NCI-H146 treated with DMSO at 0.1 percent for 48 hours (cell line): ENCODE measurements at regions not wholly inside any gene's neighbourhood (a gene's known extent, or its start where the extent isn't known, plus 50 kb on each side); places are given as distances from the start of the nearest gene placed in this dataset.

Source experiments
- DNase-seq: peaks from one replicate; lab custom pipeline; 2025; ENCODE audit not compliant: unreplicated experiment; lab: John Stamatoyannopoulos, UW

DNA sequence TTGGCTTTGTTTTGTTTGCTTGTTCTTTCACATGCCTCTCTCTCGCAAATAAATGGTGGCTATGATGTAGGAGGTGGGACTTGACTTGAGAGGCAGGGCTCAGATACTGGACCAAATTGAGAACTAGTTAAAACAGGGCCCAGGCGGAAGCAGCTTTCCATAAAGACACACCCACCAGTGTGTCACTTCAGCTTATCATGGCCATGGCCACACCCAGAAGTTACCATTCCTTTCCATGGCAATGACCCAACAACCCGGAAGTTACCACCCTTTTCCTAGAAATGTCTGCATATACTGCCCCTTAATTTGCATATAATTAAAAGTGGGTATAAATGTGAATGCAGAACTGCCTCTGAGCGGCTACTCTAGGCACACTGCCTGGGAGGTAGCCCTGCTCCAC is 62.6 kb upstream of the CNTN4 start:
- no peak for DNase-seq

DNA sequence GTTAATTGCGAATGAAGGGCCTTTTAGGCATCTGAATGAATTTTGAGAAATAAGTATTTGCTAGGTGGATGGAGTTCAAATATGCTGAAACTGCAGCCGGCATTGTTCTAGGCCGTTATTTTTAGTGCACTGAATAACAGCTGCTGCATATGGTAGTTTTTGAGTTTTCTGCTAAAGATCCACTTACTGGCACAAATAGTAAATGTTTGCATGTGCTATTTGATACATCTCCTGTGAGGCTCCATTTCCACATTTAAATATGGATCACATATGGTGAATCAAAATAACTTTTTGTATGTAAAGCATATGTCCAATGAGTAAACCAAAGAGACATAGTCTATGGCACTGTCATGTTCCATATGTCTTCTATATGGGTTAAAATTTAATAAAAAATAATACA is 56.7 kb upstream of the CNTN4 start:
- DNase-seq = no peak
